ENCODE measurements at regions not wholly inside any gene's neighbourhood (a gene's known extent, or its start where the extent isn't known, plus 50 kb on each side); places are given as distances from the start of the nearest gene placed in this dataset.
"Not testable (repeated sequence)": the region's sequence is repeated elsewhere in the genome, so short reads cannot be mapped to it uniquely, and the experiment has no call there.

GRCh38 chr2:5187283-5187682 is 504.9 kb upstream of the SOX11 start:
- H3K4me1 ChIP-seq: no peaks in the 10 kb centered on the region
- TF ChIP-seq EP300 (IDR thresholded peaks at IDR 0.05) (no peak), POLR2A (IDR thresholded peaks at IDR 0.05; ENCODE audit: low read depth) (no peak), CTCF (IDR thresholded peaks at IDR 0.05) (no peak), POLR2AphosphoS5 (IDR thresholded peaks at IDR 0.05) (no peak)
- H3K27ac ChIP-seq (replicated peaks in 1 of 4): no peak overlapping the region
- no peaks in the 10 kb centered on the region for H3K9me3 ChIP-seq
- no peak overlapping the region for H3K4me3 ChIP-seq
- intact Hi-C loops (cut with DNase I): no loop called here
- no peaks in the 10 kb centered on the region for H3K27me3 ChIP-seq
- no peak for DNase-seq (ENCODE audit: extremely low spot score)
- H3K36me3 ChIP-seq: no peaks in the 10 kb centered on the region

GRCh38 chr2:5188636-5189035 is 503.5 kb upstream of the SOX11 start:
- no peaks in the 10 kb centered on the region for H3K9me3 ChIP-seq
- TF ChIP-seq POLR2AphosphoS5 (IDR thresholded peaks at IDR 0.05): no peak
- TF ChIP-seq EP300 (IDR thresholded peaks at IDR 0.05): no peak
- no peak for TF ChIP-seq POLR2A (IDR thresholded peaks at IDR 0.05; ENCODE audit: low read depth)
- no peak for TF ChIP-seq CTCF (IDR thresholded peaks at IDR 0.05)
- H3K27me3 ChIP-seq: no peaks in the 10 kb centered on the region
- H3K27ac ChIP-seq (replicated peaks in 1 of 4): no peak overlapping the region
- WGBS: 75% methylated on average over 5 of the region's 5 CpGs
- intact Hi-C loops (cut with DNase I): no loop called here
- H3K36me3 ChIP-seq: no peaks in the 10 kb centered on the region
- no peaks in the 10 kb centered on the region for H3K4me1 ChIP-seq
- no peak for DNase-seq (ENCODE audit: extremely low spot score)
- H3K4me3 ChIP-seq: no peak overlapping the region

- no peak for DNase-seq (ENCODE audit: extremely low spot score)
Observed at GRCh38 chr2:5190023-5190422, 502.2 kb upstream of the SOX11 start.

GRCh38 chr2:5195636-5196035 is 496.5 kb upstream of the SOX11 start:
- no peak overlapping the region for H3K4me3 ChIP-seq
- H3K27me3 ChIP-seq: no peaks in the 10 kb centered on the region
- WGBS: 81% methylated on average over 1 of the region's 1 CpG
- intact Hi-C loops (cut with DNase I): no loop called here
- TF ChIP-seq POLR2AphosphoS5 (IDR thresholded peaks at IDR 0.05) (no peak), POLR2A (IDR thresholded peaks at IDR 0.05; ENCODE audit: low read depth) (no peak), EP300 (IDR thresholded peaks at IDR 0.05) (no peak), CTCF (IDR thresholded peaks at IDR 0.05) (no peak)
- H3K27ac ChIP-seq (replicated peaks in 1 of 4): no peak overlapping the region
- no peaks in the 10 kb centered on the region for H3K9me3 ChIP-seq
- H3K4me1 ChIP-seq: no peaks in the 10 kb centered on the region
- no peak for DNase-seq (ENCODE audit: extremely low spot score)
- no peaks in the 10 kb centered on the region for H3K36me3 ChIP-seq

More at GRCh38 chr2:5190023-5190422, 502.2 kb upstream of the SOX11 start:
- 80% methylated on average over 5 of the region's 5 CpGs for WGBS
- intact Hi-C loops (cut with DNase I): no loop called here
- Histone ChIP-seq H3K4me3 (no peak overlapping the region), H3K4me1 (no peaks in the 10 kb centered on the region), H3K27me3 (no peaks in the 10 kb centered on the region), H3K9me3 (no peaks in the 10 kb centered on the region), H3K36me3 (no peaks in the 10 kb centered on the region), H3K27ac (replicated peaks in 1 of 4) (no peak overlapping the region)
- TF ChIP-seq CTCF (IDR thresholded peaks at IDR 0.05): no peak
- TF ChIP-seq EP300 (IDR thresholded peaks at IDR 0.05): no peak
- no peak for TF ChIP-seq POLR2A (IDR thresholded peaks at IDR 0.05; ENCODE audit: low read depth)
- TF ChIP-seq POLR2AphosphoS5 (IDR thresholded peaks at IDR 0.05): no peak

DNA sequence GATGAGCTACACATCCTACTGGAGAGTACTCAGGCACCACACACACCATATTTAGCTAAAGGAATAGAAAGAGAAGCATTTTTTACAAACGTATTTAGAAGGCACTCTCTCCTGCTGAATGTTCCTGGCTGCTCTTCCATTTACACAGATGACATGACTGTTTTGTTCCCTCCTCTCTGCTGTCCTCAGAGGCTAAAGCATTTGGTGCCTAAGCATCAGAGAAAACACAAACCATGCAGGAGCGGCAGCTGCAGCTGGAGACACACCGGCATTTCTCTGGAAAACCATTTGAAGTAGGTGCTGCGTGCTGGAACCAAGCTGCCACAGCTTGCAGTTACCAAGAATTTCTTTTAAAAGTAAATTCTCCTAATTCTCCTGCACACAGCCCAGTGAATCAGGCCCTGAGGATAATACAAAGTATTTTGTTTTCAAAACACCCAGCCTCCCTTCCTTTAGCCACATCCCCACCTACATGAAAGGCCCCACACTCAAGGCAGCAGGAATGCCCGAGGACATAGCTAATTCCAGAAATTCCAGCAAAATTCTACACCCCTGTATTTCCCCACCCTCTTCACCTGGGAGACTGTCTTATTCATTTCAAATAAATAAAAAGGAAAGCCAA is 488.9 kb upstream of the SOX11 start:
- Histone ChIP-seq H3K27ac (replicated peaks in 1 of 4) (no peak overlapping the region), H3K4me1 (no peaks in the 10 kb centered on the region), H3K36me3 (no peaks in the 10 kb centered on the region), H3K4me3 (no peak overlapping the region), H3K9me3 (no peaks in the 10 kb centered on the region), H3K27me3 (no peaks in the 10 kb centered on the region)
- DNase-seq (ENCODE audit: extremely low spot score): no peak
- no peak for TF ChIP-seq POLR2A (IDR thresholded peaks at IDR 0.05; ENCODE audit: low read depth)
- no peak for TF ChIP-seq POLR2AphosphoS5 (IDR thresholded peaks at IDR 0.05)
- TF ChIP-seq CTCF (IDR thresholded peaks at IDR 0.05): no peak
- no peak for TF ChIP-seq EP300 (IDR thresholded peaks at IDR 0.05)
- intact Hi-C loops (cut with DNase I): no loop called here
- 61% methylated on average over 5 of the region's 5 CpGs for WGBS

- H3K9me3 ChIP-seq; H3K27ac ChIP-seq (replicated peaks in 1 of 4); H3K27me3 ChIP-seq; H3K4me3 ChIP-seq; intact Hi-C loops (cut with DNase I); DNase-seq (ENCODE audit: extremely low spot score); H3K4me1 ChIP-seq; H3K36me3 ChIP-seq: not testable (repeated sequence)
- WGBS: 94% methylated on average over 2 of the region's 2 CpGs
Observed at GRCh38 chr2:5206742-5207141, 485.4 kb upstream of the SOX11 start.
